Tibial nerve (tissue), 4 donors: ENCODE measurements at regions not wholly inside any gene's neighbourhood (a gene's known extent, or its start where the extent isn't known, plus 50 kb on each side); places are given as distances from the start of the nearest gene placed in this dataset.

Experiments
- EP300 ChIP-seq, 2 donors: sonication (generic); formaldehyde crosslinking; IDR thresholded peaks; one replicate each; pipeline ENCODE4 v1.6.1; 2017; ENCODE audit warnings: antibody characterized with exemption in 2 of 2, mild to moderate bottlenecking in 1 of 2
- POLR2A ChIP-seq, 2 donors: fragments of 450-650 bp; IDR thresholded peaks; one replicate each; pipeline ENCODE4 v1.6.1; 2017; ENCODE audit warnings: antibody characterized with exemption in 2 of 2, mild to moderate bottlenecking in 2 of 2, moderate library complexity in 2 of 2
- TF ChIP-seq, protein P1 (sequence below), 5 experiments: fragments of 200-600 bp in 3 of 5; fragments of 450-650 bp in 2 of 5; sonication (generic) in 3 of 5; IDR thresholded peaks; one replicate each; pipeline ENCODE4 v1.5.1; 2016 to 2019; ENCODE audit warnings: antibody characterized with exemption in 5 of 5, mild to moderate bottlenecking in 3 of 5, moderate library complexity in 2 of 5

DNA sequence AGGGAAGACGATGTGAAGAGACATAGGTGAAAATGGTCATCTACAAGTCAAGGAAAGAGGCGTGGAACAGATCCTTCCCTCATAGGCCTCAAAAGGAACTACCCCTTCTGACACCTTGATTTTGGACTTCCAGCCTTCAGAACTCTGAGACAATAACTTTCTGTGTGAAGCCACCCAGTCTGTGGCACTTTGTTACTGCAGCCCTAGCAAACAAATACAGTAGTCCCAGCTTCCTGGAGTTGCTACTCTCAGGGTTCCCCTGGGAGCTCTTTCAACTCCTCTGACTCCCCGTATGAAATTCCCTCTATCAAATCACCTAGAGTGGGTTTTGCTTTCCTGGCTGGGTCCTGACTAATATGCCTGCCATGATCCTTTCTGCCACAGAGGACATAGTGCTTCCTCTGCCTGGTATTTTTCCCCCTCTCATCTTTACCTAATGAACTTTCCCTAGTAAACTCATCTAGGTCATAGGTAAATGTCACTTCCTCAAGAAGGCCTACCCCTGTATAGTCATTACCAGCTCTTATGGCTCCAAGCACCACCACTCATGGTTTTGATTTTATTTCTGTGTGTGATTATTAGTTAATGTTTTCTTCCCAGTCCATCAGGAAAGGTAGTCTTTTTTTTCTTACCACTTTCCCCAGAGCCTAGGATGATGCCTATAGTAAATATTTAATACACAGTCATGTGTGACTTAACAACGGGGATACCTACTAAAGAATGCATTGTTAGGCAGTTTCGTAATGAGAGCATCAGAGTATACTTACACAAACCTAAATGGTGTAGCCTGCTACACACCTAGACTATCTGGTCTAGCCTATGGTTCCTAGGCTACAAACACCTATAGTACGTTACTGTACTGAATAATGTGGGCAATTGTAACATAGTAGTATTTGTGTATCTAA is 111.5 kb upstream of the LGALSL start:
- no peak for TF ChIP-seq POLR2A (IDR thresholded peaks at IDR 0.05)
- TF ChIP-seq, protein P1, sequence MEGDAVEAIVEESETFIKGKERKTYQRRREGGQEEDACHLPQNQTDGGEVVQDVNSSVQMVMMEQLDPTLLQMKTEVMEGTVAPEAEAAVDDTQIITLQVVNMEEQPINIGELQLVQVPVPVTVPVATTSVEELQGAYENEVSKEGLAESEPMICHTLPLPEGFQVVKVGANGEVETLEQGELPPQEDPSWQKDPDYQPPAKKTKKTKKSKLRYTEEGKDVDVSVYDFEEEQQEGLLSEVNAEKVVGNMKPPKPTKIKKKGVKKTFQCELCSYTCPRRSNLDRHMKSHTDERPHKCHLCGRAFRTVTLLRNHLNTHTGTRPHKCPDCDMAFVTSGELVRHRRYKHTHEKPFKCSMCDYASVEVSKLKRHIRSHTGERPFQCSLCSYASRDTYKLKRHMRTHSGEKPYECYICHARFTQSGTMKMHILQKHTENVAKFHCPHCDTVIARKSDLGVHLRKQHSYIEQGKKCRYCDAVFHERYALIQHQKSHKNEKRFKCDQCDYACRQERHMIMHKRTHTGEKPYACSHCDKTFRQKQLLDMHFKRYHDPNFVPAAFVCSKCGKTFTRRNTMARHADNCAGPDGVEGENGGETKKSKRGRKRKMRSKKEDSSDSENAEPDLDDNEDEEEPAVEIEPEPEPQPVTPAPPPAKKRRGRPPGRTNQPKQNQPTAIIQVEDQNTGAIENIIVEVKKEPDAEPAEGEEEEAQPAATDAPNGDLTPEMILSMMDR (IDR thresholded peaks at IDR 0.05), result no peak
- TF ChIP-seq EP300 (IDR thresholded peaks at IDR 0.05), result no peak
